Mesendoderm (in vitro differentiated cells): ENCODE measurements at regions not wholly inside any gene's neighbourhood (a gene's known extent, or its start where the extent isn't known, plus 50 kb on each side); places are given as distances from the start of the nearest gene placed in this dataset.

Experiments
- DNase-seq: peaks from one replicate; pipeline ENCODE4 v3.0.0; 2013
- H2AK5ac ChIP-seq: 2 replicates; pipeline ENCODE4 v1.6.1; 2013; ENCODE audit warnings: low read length, inconsistent platforms
- H2BK120ac ChIP-seq: 2 replicates; pipeline ENCODE4 v1.6.1; 2013; ENCODE audit warnings: low read depth, mild to moderate bottlenecking, low read length, moderate library complexity, mixed read lengths
- H2BK15ac ChIP-seq: replicated peaks from 2 replicates; pipeline ENCODE4 v1.6.1; 2013; ENCODE audit warnings: low read depth, mild to moderate bottlenecking, moderate library complexity
- H2BK5ac ChIP-seq: 2 replicates; pipeline ENCODE4 v1.6.1; 2013; ENCODE audit warnings: low read length, inconsistent platforms
- H3K18ac ChIP-seq: 2 replicates; pipeline ENCODE4 v1.6.1; 2013; ENCODE audit warnings: mild to moderate bottlenecking, low read length, mixed read lengths
- H3K23ac ChIP-seq: one replicate; pipeline ENCODE4 v1.6.1; 2013; ENCODE audit warnings: low read length
- H3K27ac ChIP-seq: 2 replicates; pipeline ENCODE4 v1.5.1; 2013; ENCODE audit warnings: low read depth, mild to moderate bottlenecking, inconsistent platforms, low read length, moderate library complexity
- H3K27me3 ChIP-seq: 2 replicates; pipeline ENCODE4 v1.6.1; 2013; ENCODE audit warnings: low read length, control low read depth, mild to moderate bottlenecking, inconsistent platforms; ENCODE audit not compliant: insufficient read depth, poor library complexity
- H3K36me3 ChIP-seq: 2 replicates; pipeline ENCODE4 v1.6.1; 2013; ENCODE audit warnings: low read length, inconsistent platforms; ENCODE audit not compliant: control insufficient read depth, insufficient read depth
- H3K4ac ChIP-seq: one replicate; pipeline ENCODE4 v1.6.1; 2013; ENCODE audit warnings: low read depth, mild to moderate bottlenecking, low read length, moderate library complexity
- H3K4me1 ChIP-seq: 2 replicates; pipeline ENCODE4 v1.6.1; 2013; ENCODE audit warnings: low read depth, low read length, inconsistent platforms; ENCODE audit not compliant: control insufficient read depth
- H3K4me2 ChIP-seq: 2 replicates; pipeline ENCODE4 v1.6.1; 2013; ENCODE audit warnings: low read length
- H3K4me3 ChIP-seq: 2 replicates; pipeline ENCODE4 v1.5.1; 2013; ENCODE audit warnings: mild to moderate bottlenecking, low read length
- H3K56ac ChIP-seq: one replicate; pipeline ENCODE4 v1.6.1; 2013; ENCODE audit warnings: low read length
- H3K79me1 ChIP-seq: 2 replicates; pipeline ENCODE4 v1.6.1; 2013; ENCODE audit warnings: low read length, inconsistent platforms
- H3K79me2 ChIP-seq: 2 replicates; pipeline ENCODE4 v1.6.1; 2013; ENCODE audit warnings: mild to moderate bottlenecking, low read length; ENCODE audit not compliant: control insufficient read depth, insufficient read depth
- H3K9ac ChIP-seq: 2 replicates; pipeline ENCODE4 v1.6.1; 2013; ENCODE audit warnings: low read length, inconsistent platforms
- H4K5ac ChIP-seq: one replicate; pipeline ENCODE4 v1.6.1; 2013; ENCODE audit warnings: low read length
- H4K8ac ChIP-seq: one replicate; pipeline ENCODE4 v1.6.1; 2013; ENCODE audit warnings: low read depth, mild to moderate bottlenecking, control low read depth, low read length, moderate library complexity
- WGBS: extraction: QIAGEN DNeasy Blood & Tissue Kit; methylation state at CpG from one replicate; pipeline ENCODE4 v1.1.7; 2013; ENCODE audit warnings: low lambda C conversion rate, missing lambda C conversion rate; ENCODE audit not compliant: insufficient coverage; ENCODE audit errors: extremely low coverage; 5-methylcytosine and 5-hydroxymethylcytosine counted together

DNA sequence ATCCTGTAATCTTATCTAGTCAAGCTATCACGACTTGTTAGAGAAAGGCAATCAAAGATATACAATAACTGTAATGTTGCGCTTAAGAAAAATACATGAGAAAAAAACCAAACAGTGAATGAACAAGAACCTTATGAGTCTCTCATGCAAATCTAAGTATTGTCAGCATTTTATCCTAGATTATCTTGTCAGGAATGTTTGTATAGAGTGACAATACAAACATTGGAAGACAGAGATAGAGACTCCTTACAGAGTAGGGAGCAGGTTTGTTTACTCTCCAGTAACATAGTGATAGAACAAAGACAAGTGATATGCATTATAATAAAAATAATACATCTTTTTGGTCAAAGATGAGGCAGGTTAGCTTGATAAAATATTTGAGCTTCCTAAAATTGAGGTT lies 444.8 kb downstream of the SLITRK5 start:
- H3K4ac ChIP-seq, result no peak overlapping the region
- no peak overlapping the region for H2BK5ac ChIP-seq
- H3K79me2 ChIP-seq, result no peaks in the 10 kb centered on the region
- no peaks in the 10 kb centered on the region for H3K36me3 ChIP-seq
- H3K9ac ChIP-seq, result no peak overlapping the region
- H3K4me2 ChIP-seq, result no peak overlapping the region
- no peak overlapping the region for H4K5ac ChIP-seq
- no peak overlapping the region for H2AK5ac ChIP-seq
- H3K4me1 ChIP-seq, result no peaks in the 10 kb centered on the region
- H2BK120ac ChIP-seq, result no peak overlapping the region
- H3K56ac ChIP-seq, result no peak overlapping the region
- no peak overlapping the region for H3K23ac ChIP-seq
- no peaks in the 10 kb centered on the region for H3K27me3 ChIP-seq
- WGBS, result no CpG with 5 or more reads among the region's 2 CpGs
- no peak overlapping the region for H2BK15ac ChIP-seq
- H3K27ac ChIP-seq, result no peak overlapping the region
- no peak overlapping the region for H4K8ac ChIP-seq
- no peaks in the 10 kb centered on the region for H3K79me1 ChIP-seq
- no peak overlapping the region for H3K4me3 ChIP-seq
- peak; percentile 13 for DNase-seq
- H3K18ac ChIP-seq, result no peak overlapping the region

GRCh38 chr13:88118952-88119351 lies 447.8 kb downstream of the SLITRK5 start:
- Histone ChIP-seq H2BK15ac (no peak overlapping the region), H3K9ac (no peak overlapping the region), H3K4ac (no peak overlapping the region), H3K79me2 (no peaks in the 10 kb centered on the region), H3K56ac (no peak overlapping the region), H3K27me3 (no peaks in the 10 kb centered on the region), H2BK120ac (no peak overlapping the region), H3K18ac (no peak overlapping the region), H3K23ac (no peak overlapping the region), H3K4me2 (no peak overlapping the region), H4K5ac (no peak overlapping the region), H3K79me1 (no peaks in the 10 kb centered on the region), H3K27ac (no peak overlapping the region), H3K4me1 (no peaks in the 10 kb centered on the region), H3K4me3 (no peak overlapping the region), H4K8ac (no peak overlapping the region), H2AK5ac (no peak overlapping the region), H3K36me3 (no peaks in the 10 kb centered on the region), H2BK5ac (no peak overlapping the region)
- DNase-seq, result no peak
- WGBS, result no CpG with 5 or more reads among the region's 3 CpGs

- H3K4me3 ChIP-seq, result no peak overlapping the region
- no peaks in the 10 kb centered on the region for H3K27me3 ChIP-seq
- H2BK15ac ChIP-seq, result no peak overlapping the region
- no peak overlapping the region for H4K5ac ChIP-seq
- H3K79me1 ChIP-seq, result no peaks in the 10 kb centered on the region
- H4K8ac ChIP-seq, result no peak overlapping the region
- H3K79me2 ChIP-seq, result no peaks in the 10 kb centered on the region
- H3K9ac ChIP-seq, result no peak overlapping the region
- no peak overlapping the region for H2AK5ac ChIP-seq
- peak; percentile 42 for DNase-seq
- no peaks in the 10 kb centered on the region for H3K36me3 ChIP-seq
- no peaks in the 10 kb centered on the region for H3K4me1 ChIP-seq
- H3K18ac ChIP-seq, result no peak overlapping the region
- no peak overlapping the region for H2BK120ac ChIP-seq
- H3K4me2 ChIP-seq, result no peak overlapping the region
- no peak overlapping the region for H3K27ac ChIP-seq
- no peak overlapping the region for H3K4ac ChIP-seq
- H3K56ac ChIP-seq, result no peak overlapping the region
- H2BK5ac ChIP-seq, result no peak overlapping the region
- H3K23ac ChIP-seq, result no peak overlapping the region
Measured at GRCh38 chr13:88124142-88124541, 453.0 kb downstream of the SLITRK5 start.

- H3K4me3 ChIP-seq, result no peak overlapping the region
- no peak overlapping the region for H3K4ac ChIP-seq
- H3K79me1 ChIP-seq, result no peaks in the 10 kb centered on the region
- no peaks in the 10 kb centered on the region for H3K36me3 ChIP-seq
- DNase-seq, result no peak
- no peak overlapping the region for H4K5ac ChIP-seq
- no peak overlapping the region for H2BK5ac ChIP-seq
- no peak overlapping the region for H2AK5ac ChIP-seq
- no peak overlapping the region for H3K56ac ChIP-seq
- H3K27me3 ChIP-seq, result no peaks in the 10 kb centered on the region
- H2BK120ac ChIP-seq, result no peak overlapping the region
- no peak overlapping the region for H3K27ac ChIP-seq
- H3K79me2 ChIP-seq, result no peaks in the 10 kb centered on the region
- H2BK15ac ChIP-seq, result no peak overlapping the region
- no CpG with 5 or more reads among the region's 3 CpGs for WGBS
- no peak overlapping the region for H3K9ac ChIP-seq
- no peak overlapping the region for H3K18ac ChIP-seq
- H4K8ac ChIP-seq, result no peak overlapping the region
- H3K4me2 ChIP-seq, result no peak overlapping the region
- no peaks in the 10 kb centered on the region for H3K4me1 ChIP-seq
- no peak overlapping the region for H3K23ac ChIP-seq
Measured at GRCh38 chr13:88125055-88125454, 453.9 kb downstream of the SLITRK5 start.

GRCh38 chr13:88136098-88136790 lies 465.1 kb downstream of the SLITRK5 start:
- Histone ChIP-seq H2AK5ac (no peak overlapping the region), H3K4me1 (no peaks in the 10 kb centered on the region), H3K18ac (no peak overlapping the region), H3K79me2 (no peaks in the 10 kb centered on the region), H3K23ac (no peak overlapping the region), H3K56ac (no peak overlapping the region), H3K36me3 (no peaks in the 10 kb centered on the region), H3K4me2 (no peak overlapping the region), H2BK15ac (no peak overlapping the region), H3K27me3 (no peaks in the 10 kb centered on the region), H3K4me3 (no peak overlapping the region), H3K9ac (no peak overlapping the region), H3K4ac (no peak overlapping the region), H2BK120ac (no peak overlapping the region), H3K79me1 (no peaks in the 10 kb centered on the region), H2BK5ac (no peak overlapping the region), H4K5ac (no peak overlapping the region), H3K27ac (no peak overlapping the region), H4K8ac (no peak overlapping the region)
- no peak for DNase-seq
- no CpG with 5 or more reads among the region's 27 CpGs for WGBS

- Histone ChIP-seq H3K9ac (no peak overlapping the region), H3K27ac (no peak overlapping the region), H4K5ac (no peak overlapping the region), H3K79me2 (no peaks in the 10 kb centered on the region), H3K79me1 (no peaks in the 10 kb centered on the region), H3K27me3 (no peaks in the 10 kb centered on the region), H3K56ac (no peak overlapping the region), H2BK120ac (no peak overlapping the region), H3K4ac (no peak overlapping the region), H2AK5ac (no peak overlapping the region), H3K23ac (no peak overlapping the region), H3K4me3 (no peak overlapping the region), H2BK15ac (no peak overlapping the region), H3K4me2 (no peak overlapping the region), H3K36me3 (no peaks in the 10 kb centered on the region), H2BK5ac (no peak overlapping the region), H4K8ac (no peak overlapping the region), H3K4me1 (no peaks in the 10 kb centered on the region), H3K18ac (no peak overlapping the region)
- no peak for DNase-seq
- WGBS, result no CpG with 5 or more reads among the region's 3 CpGs
Measured at GRCh38 chr13:88142653-88143052, 471.5 kb downstream of the SLITRK5 start.
